ENCODE measurements at regions not wholly inside any gene's neighbourhood (a gene's known extent, or its start where the extent isn't known, plus 50 kb on each side); places are given as distances from the start of the nearest gene placed in this dataset.

DNA sequence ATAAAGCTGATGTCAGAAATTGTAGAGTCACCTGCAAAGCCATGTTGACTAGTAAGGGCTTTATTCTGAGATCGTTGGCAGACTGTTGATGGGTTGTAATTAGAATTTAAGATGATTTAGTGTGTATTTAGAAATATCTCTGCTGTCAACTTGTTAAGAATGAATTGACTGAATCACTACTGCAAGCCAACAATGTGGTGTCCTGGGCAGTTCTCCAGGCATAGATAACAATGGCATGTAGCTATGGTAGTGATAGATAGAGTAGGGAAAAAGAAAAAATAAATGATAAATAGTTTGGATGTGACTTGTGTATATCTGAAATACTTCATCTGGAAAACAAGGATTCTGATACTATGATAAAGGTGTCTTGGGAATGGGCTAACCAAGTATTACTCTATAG is 640.2 kb downstream of the ARL4A start:
- TF ChIP-seq, protein P1, sequence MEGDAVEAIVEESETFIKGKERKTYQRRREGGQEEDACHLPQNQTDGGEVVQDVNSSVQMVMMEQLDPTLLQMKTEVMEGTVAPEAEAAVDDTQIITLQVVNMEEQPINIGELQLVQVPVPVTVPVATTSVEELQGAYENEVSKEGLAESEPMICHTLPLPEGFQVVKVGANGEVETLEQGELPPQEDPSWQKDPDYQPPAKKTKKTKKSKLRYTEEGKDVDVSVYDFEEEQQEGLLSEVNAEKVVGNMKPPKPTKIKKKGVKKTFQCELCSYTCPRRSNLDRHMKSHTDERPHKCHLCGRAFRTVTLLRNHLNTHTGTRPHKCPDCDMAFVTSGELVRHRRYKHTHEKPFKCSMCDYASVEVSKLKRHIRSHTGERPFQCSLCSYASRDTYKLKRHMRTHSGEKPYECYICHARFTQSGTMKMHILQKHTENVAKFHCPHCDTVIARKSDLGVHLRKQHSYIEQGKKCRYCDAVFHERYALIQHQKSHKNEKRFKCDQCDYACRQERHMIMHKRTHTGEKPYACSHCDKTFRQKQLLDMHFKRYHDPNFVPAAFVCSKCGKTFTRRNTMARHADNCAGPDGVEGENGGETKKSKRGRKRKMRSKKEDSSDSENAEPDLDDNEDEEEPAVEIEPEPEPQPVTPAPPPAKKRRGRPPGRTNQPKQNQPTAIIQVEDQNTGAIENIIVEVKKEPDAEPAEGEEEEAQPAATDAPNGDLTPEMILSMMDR (IDR thresholded peaks at IDR 0.05) = no peak
- 21 to 33% methylated on average over 1 of the region's 1 CpG for WGBS, 2 donors
- Histone ChIP-seq H3K27ac (no peak overlapping the region), H3K4me1 (no peaks in the 10 kb centered on the region), H3K36me3 (no peaks in the 10 kb centered on the region), H3K9me3 (no peaks in the 10 kb centered on the region), H3K27me3 (no peaks in the 10 kb centered on the region), H3K4me3 (no peak overlapping the region)
- no peak for DNase-seq
- no peak for ATAC-seq
- intact Hi-C loops (cut with DNase I) = no loop called here
- no peak for FAIRE-seq

DNA sequence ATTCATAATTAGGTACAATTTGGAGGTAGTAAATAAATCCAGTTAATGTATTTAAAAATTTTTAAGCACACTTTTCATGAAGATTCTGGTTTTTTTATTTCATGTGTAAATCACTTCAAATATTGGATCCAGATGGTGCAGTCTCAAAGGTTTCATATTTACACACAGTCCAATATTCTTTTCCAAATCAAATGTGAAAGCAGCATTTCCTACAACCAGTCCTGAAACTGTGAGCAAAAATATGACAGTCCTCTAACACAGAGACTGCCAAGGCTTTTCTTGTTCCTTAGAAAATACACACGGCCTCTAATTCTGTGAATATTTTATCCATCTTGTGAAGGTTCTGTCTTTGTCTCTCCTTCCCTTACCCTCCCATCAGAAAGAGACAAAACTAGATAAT is 645.9 kb downstream of the ARL4A start:
- Histone ChIP-seq H3K27ac (no peak overlapping the region), H3K36me3 (no peaks in the 10 kb centered on the region), H3K4me3 (no peak overlapping the region), H3K27me3 (no peaks in the 10 kb centered on the region), H3K9me3 (no peaks in the 10 kb centered on the region), H3K4me1 (no peaks in the 10 kb centered on the region)
- DNase-seq = no peak
- TF ChIP-seq, protein P1 (IDR thresholded peaks at IDR 0.05) = no peak
- WGBS, 2 donors = 42 to 55% methylated on average over 1 of the region's 1 CpG
- no peak for ATAC-seq
- intact Hi-C loops (cut with DNase I) = no loop called here
- FAIRE-seq = no peak

DNA sequence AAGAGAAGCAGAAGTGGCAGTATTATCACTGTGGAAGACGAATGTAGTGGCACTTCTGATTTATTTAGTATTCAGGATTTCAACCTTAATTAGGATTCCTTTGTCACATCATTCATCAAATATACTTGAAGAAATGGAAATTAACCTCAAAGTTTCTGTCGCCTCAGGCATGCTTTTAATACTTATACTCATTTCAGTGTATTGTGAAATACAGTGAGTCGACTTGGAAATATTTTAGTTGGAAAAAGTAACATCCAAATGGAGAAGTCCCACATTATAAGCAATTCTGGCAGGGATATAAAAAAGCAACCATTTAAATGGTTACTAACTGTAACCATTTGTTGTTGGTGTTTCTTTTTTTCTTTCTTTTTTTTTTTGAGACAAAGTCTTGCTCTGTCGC is 648.8 kb downstream of the ARL4A start:
- no peaks in the 10 kb centered on the region for H3K4me1 ChIP-seq
- ATAC-seq = no peak

DNA sequence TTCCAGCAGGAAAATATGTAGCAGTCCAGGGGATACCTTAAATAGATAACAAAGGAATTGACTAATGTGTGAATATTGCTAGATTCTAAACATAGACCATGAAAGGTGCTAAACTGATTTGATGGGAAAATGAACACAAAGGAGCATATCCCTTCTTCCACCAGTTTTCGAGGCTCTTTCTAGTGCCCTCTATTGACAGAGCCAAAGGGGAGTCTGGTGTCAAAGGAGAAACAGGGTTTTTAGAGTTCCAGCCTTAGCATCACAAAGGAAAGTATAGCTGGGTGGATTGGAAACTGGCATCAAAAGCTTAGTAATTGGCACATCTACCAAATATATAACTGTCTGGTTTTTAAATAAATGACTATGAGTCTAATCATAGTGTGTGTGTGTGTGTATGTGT is 636.8 kb downstream of the ETV1 start:
- ATAC-seq (no peak), FAIRE-seq (no peak), DNase-seq (no peak)
- Histone ChIP-seq H3K4me1 (no peaks in the 10 kb centered on the region), H3K27me3 (no peaks in the 10 kb centered on the region), H3K36me3 (no peaks in the 10 kb centered on the region), H3K9me3 (no peaks in the 10 kb centered on the region), H3K4me3 (no peak overlapping the region), H3K27ac (no peak overlapping the region)
- intact Hi-C loops (cut with DNase I) = no loop called here
- TF ChIP-seq, protein P1 (IDR thresholded peaks at IDR 0.05) = no peak
- WGBS, 2 donors = 35 to 56% methylated on average over 1 of the region's 1 CpG

More for the DNA sequence above, 648.8 kb downstream of the ARL4A start:
- WGBS, 2 donors = 47 to 62% methylated on average over 4 of the region's 4 CpGs
- TF ChIP-seq, protein P1 (IDR thresholded peaks at IDR 0.05) = no peak
- Histone ChIP-seq H3K27ac (no peak overlapping the region), H3K4me3 (no peak overlapping the region), H3K36me3 (no peaks in the 10 kb centered on the region), H3K9me3 (no peaks in the 10 kb centered on the region), H3K27me3 (no peaks in the 10 kb centered on the region)
- DNase-seq = no peak
- FAIRE-seq = no peak
- intact Hi-C loops (cut with DNase I) = no loop called here

DNA sequence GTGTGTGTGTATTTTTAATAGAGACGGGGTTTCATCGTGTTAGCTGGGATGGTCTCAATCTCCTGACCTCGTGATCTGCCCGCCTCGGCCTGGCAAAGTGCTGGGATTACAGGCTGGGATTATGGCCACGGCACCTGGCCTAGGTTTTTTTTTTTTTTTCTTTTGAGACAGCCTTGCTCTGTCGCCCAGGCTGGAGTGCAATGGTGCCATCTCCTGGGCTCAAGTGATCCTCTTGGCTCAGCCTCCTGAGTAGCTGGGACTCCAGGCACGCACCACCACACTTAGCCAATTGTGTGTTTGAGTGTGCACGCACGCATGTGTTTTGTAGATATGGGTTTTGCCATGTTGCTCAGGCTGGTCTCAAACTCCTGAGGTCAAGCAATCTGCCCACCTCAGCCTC is 629.8 kb downstream of the ETV1 start:
- FAIRE-seq = no peak
- no peak for ATAC-seq
- WGBS, 2 donors = 81 to 82% methylated on average over 10 of the region's 10 CpGs

More for the DNA sequence above, 629.8 kb downstream of the ETV1 start:
- DNase-seq = no peak
- no peaks in the 10 kb centered on the region for H3K36me3 ChIP-seq
- intact Hi-C loops (cut with DNase I) = no loop called here
- H3K9me3 ChIP-seq = no peaks in the 10 kb centered on the region
- no peaks in the 10 kb centered on the region for H3K4me1 ChIP-seq
- TF ChIP-seq, protein P1 (IDR thresholded peaks at IDR 0.05) = no peak
- no peak overlapping the region for H3K27ac ChIP-seq
- no peak overlapping the region for H3K4me3 ChIP-seq
- H3K27me3 ChIP-seq = peaks cover 0 to under 1% (median 0%) of the 10 kb centered on the region in 4 donors
